Suprapubic skin (tissue), 4 donors: ENCODE measurements at regions not wholly inside any gene's neighbourhood (a gene's known extent, or its start where the extent isn't known, plus 50 kb on each side); places are given as distances from the start of the nearest gene placed in this dataset.

Experiments
- EP300 ChIP-seq: sonication (generic); formaldehyde crosslinking; IDR thresholded peaks from one replicate; pipeline ENCODE4 v1.6.1; 2017; ENCODE audit warnings: antibody characterized with exemption
- POLR2A ChIP-seq, 2 donors: fragments of 450-650 bp; IDR thresholded peaks; one replicate each; pipeline ENCODE4 v1.6.1; 2017; ENCODE audit warnings: antibody characterized with exemption in 2 of 2, mild to moderate bottlenecking in 2 of 2, moderate library complexity in 2 of 2
- POLR2AphosphoS5 ChIP-seq, 3 donors: sonication (generic); formaldehyde crosslinking; IDR thresholded peaks; one replicate each; pipeline ENCODE4 v1.6.1; 2017; ENCODE audit warnings: antibody characterized with exemption in 3 of 3
- TF ChIP-seq, protein P1 (sequence below), 2 donors: fragments of 200-600 bp in 1 of 2; fragments of 450-650 bp in 1 of 2; sonication (generic) in 1 of 2; IDR thresholded peaks; one replicate each; pipeline ENCODE4 v1.5.1; 2016 to 2019; ENCODE audit warnings: antibody characterized with exemption in 2 of 2, mild to moderate bottlenecking in 1 of 2, moderate library complexity in 1 of 2

DNA sequence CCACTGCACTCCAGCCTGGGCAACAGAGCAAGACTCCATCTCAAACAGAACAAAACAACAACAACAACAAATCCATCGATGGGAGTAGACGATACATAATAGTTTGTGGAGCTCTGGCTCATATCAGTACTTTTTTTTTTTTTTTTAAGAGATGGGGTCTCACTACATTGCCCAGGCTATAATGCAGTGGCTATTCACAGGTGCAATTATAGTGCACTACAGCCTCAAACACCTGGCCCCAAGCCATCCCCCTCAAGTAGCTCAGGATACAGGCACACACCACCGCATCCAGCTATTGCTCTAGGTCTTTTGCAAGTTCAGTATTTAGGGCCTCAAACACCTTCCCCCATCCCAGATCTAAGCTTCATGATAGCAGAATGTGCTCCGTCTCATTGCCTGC is 110.6 kb downstream of the KATNIP start:
- TF ChIP-seq POLR2A (IDR thresholded peaks at IDR 0.05) = no peak
- TF ChIP-seq, protein P1, sequence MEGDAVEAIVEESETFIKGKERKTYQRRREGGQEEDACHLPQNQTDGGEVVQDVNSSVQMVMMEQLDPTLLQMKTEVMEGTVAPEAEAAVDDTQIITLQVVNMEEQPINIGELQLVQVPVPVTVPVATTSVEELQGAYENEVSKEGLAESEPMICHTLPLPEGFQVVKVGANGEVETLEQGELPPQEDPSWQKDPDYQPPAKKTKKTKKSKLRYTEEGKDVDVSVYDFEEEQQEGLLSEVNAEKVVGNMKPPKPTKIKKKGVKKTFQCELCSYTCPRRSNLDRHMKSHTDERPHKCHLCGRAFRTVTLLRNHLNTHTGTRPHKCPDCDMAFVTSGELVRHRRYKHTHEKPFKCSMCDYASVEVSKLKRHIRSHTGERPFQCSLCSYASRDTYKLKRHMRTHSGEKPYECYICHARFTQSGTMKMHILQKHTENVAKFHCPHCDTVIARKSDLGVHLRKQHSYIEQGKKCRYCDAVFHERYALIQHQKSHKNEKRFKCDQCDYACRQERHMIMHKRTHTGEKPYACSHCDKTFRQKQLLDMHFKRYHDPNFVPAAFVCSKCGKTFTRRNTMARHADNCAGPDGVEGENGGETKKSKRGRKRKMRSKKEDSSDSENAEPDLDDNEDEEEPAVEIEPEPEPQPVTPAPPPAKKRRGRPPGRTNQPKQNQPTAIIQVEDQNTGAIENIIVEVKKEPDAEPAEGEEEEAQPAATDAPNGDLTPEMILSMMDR (IDR thresholded peaks at IDR 0.05) = no peak
- no peak for TF ChIP-seq EP300
- no peak for TF ChIP-seq POLR2AphosphoS5 (IDR thresholded peaks at IDR 0.05)
